Sigmoid colon (tissue), 6 donors: ENCODE measurements at regions not wholly inside any gene's neighbourhood (a gene's known extent, or its start where the extent isn't known, plus 50 kb on each side); places are given as distances from the start of the nearest gene placed in this dataset.

Experiments
- DNase-seq: peaks from one replicate; pipeline ENCODE4 v3.0.0-alpha.2; 2019
- H3K27ac ChIP-seq, 4 donors: fragments of 200-600 bp; sonication (generic); one replicate each; pipeline ENCODE4 v1.5.1; 2016 to 2019; ENCODE audit warnings: mild to moderate bottlenecking in 1 of 4
- H3K27me3 ChIP-seq, 3 donors: fragments of 200-600 bp; sonication (generic); one replicate each; pipeline ENCODE4 v1.5.1; 2019; ENCODE audit warnings: mild to moderate bottlenecking in 1 of 3
- H3K36me3 ChIP-seq, 4 donors: fragments of 200-600 bp; sonication (generic); one replicate each; pipeline ENCODE4 v1.5.1; 2016 to 2019
- H3K4me1 ChIP-seq, 4 donors: fragments of 200-600 bp; sonication (generic); one replicate each; pipeline ENCODE4 v1.5.1; 2017 to 2019
- H3K4me3 ChIP-seq, 4 donors: fragments of 200-600 bp; sonication (generic); one replicate each; pipeline ENCODE4 v1.5.1; 2017 to 2019; ENCODE audit warnings: mild to moderate bottlenecking in 2 of 4, moderate library complexity in 1 of 4
- H3K9me3 ChIP-seq, 4 donors: fragments of 200-600 bp in 3 of 4; sonication (generic) in 3 of 4; one replicate each; pipeline versions ENCODE4 v1.5.1 to v1.6.1; 2013 to 2019
- CTCF ChIP-seq, 4 experiments: fragments of 450-650 bp in 3 of 4; fragments of 200-600 bp in 1 of 4; IDR thresholded peaks; one replicate each; pipeline ENCODE4 v1.5.1; 2016 to 2019; ENCODE audit warnings: antibody characterized with exemption in 4 of 4, mild to moderate bottlenecking in 3 of 4, moderate library complexity in 2 of 4
- EP300 ChIP-seq, 4 donors: sonication (generic); formaldehyde crosslinking; IDR thresholded peaks; one replicate each; pipeline ENCODE4 v1.6.1; 2017; ENCODE audit warnings: antibody characterized with exemption in 4 of 4
- POLR2A ChIP-seq, 2 donors: fragments of 450-650 bp; IDR thresholded peaks; one replicate each; pipeline ENCODE4 v1.6.1; 2016; ENCODE audit warnings: antibody characterized with exemption in 2 of 2, mild to moderate bottlenecking in 2 of 2, moderate library complexity in 2 of 2
- POLR2AphosphoS5 ChIP-seq, 4 donors: sonication (generic); formaldehyde crosslinking; IDR thresholded peaks; one replicate each; pipeline ENCODE4 v1.6.1; 2017; ENCODE audit warnings: antibody characterized with exemption in 4 of 4
- WGBS, 2 donors: extraction: QIAGEN DNeasy Blood & Tissue Kit; methylation state at CpG; one replicate each; pipeline ENCODE4 v1.1.7; 2013; 5-methylcytosine and 5-hydroxymethylcytosine counted together
- intact Hi-C: fragments of 100-400 bp; cut with DNase I; formaldehyde crosslinking; loops from one replicate; pipeline ENCODE4 v1.15.1; 2023
- donor health status: healthy with polysubstance abuse.
- donor health status: healthy.

GRCh38 chr21:14752345-14752909, 206.3 kb upstream of the SAMSN1 start:
- H3K4me3 ChIP-seq: no peak overlapping the region
- DNase-seq: no peak
- H3K27ac ChIP-seq: no peak overlapping the region
- H3K36me3 ChIP-seq: no peaks in the 10 kb centered on the region
- no peak for TF ChIP-seq POLR2A (IDR thresholded peaks at IDR 0.05)
- no peak for TF ChIP-seq POLR2AphosphoS5 (IDR thresholded peaks at IDR 0.05)
- TF ChIP-seq EP300 (IDR thresholded peaks at IDR 0.05): no peak
- TF ChIP-seq CTCF (IDR thresholded peaks at IDR 0.05): no peak
- intact Hi-C loops: no loop called here
- no peaks in the 10 kb centered on the region for H3K9me3 ChIP-seq
- H3K27me3 ChIP-seq: no peaks in the 10 kb centered on the region
- H3K4me1 ChIP-seq: no peaks in the 10 kb centered on the region

GRCh38 chr21:14751602-14752344, 205.7 kb upstream of the SAMSN1 start:
- Histone ChIP-seq H3K36me3 (no peaks in the 10 kb centered on the region), H3K9me3 (no peaks in the 10 kb centered on the region), H3K27ac (no peak overlapping the region), H3K4me1 (no peaks in the 10 kb centered on the region), H3K4me3 (no peak overlapping the region), H3K27me3 (no peaks in the 10 kb centered on the region)
- TF ChIP-seq CTCF (IDR thresholded peaks at IDR 0.05) (no peak), EP300 (IDR thresholded peaks at IDR 0.05) (no peak), POLR2A (IDR thresholded peaks at IDR 0.05) (no peak), POLR2AphosphoS5 (IDR thresholded peaks at IDR 0.05) (no peak)
- intact Hi-C loops: no loop called here
- no peak for DNase-seq
- 22 to 46% methylated on average over 2 of the region's 2 CpGs for WGBS, 2 donors

DNA sequence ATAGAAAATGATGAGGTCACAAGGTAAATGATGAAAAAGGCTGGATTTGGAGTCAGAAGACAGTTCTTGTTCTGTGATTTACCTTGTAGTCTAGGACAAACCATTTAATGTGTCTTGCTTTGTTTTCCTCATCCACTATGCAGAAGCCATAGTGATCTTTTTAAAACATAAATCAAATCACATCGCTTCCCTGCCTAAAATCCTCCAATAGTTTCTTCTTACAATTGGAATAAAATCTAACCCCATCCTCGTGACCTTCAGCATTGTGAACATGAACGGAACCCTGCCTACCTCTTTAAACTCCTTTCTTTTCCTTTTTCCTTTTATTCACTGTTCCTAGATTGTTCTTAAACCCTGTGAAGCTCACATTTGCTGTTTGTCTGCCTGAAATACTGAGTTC, 204.9 kb upstream of the SAMSN1 start:
- TF ChIP-seq POLR2AphosphoS5 (IDR thresholded peaks at IDR 0.05) (no peak), POLR2A (IDR thresholded peaks at IDR 0.05) (no peak), EP300 (IDR thresholded peaks at IDR 0.05) (no peak), CTCF (IDR thresholded peaks at IDR 0.05) (no peak)
- no peak for DNase-seq
- Histone ChIP-seq H3K9me3 (no peaks in the 10 kb centered on the region), H3K4me3 (no peak overlapping the region), H3K4me1 (no peaks in the 10 kb centered on the region), H3K27ac (no peak overlapping the region), H3K27me3 (no peaks in the 10 kb centered on the region), H3K36me3 (no peaks in the 10 kb centered on the region)
- 94 to 95% methylated on average over 3 of the region's 3 CpGs for WGBS, 2 donors
- intact Hi-C loops: no loop called here

DNA sequence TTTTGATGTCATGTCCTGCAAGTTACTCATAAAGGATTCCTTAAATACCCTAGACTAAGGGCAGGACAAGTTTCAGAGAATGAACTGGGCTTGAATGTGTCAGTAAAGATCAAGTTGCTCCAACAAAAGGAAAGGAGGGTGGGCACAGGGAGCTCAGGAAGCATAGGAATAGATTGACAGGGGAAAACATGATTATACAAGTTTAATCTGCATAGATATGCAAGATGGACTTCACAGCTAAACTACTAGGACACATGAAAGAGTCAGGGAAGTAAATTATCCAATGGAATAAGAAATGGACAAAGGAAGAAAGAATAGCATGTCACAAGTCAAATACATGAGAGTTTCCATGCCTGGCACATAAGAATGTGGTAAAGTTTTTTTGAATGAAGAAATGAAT, 203.9 kb upstream of the SAMSN1 start:
- Histone ChIP-seq H3K27ac (no peak overlapping the region), H3K4me1 (no peaks in the 10 kb centered on the region), H3K4me3 (no peak overlapping the region), H3K27me3 (no peaks in the 10 kb centered on the region), H3K9me3 (no peaks in the 10 kb centered on the region), H3K36me3 (no peaks in the 10 kb centered on the region)
- DNase-seq: no peak
- intact Hi-C loops: no loop called here
- TF ChIP-seq EP300 (IDR thresholded peaks at IDR 0.05): no peak
- TF ChIP-seq POLR2A (IDR thresholded peaks at IDR 0.05): no peak
- TF ChIP-seq CTCF (IDR thresholded peaks at IDR 0.05): no peak
- no peak for TF ChIP-seq POLR2AphosphoS5 (IDR thresholded peaks at IDR 0.05)

DNA sequence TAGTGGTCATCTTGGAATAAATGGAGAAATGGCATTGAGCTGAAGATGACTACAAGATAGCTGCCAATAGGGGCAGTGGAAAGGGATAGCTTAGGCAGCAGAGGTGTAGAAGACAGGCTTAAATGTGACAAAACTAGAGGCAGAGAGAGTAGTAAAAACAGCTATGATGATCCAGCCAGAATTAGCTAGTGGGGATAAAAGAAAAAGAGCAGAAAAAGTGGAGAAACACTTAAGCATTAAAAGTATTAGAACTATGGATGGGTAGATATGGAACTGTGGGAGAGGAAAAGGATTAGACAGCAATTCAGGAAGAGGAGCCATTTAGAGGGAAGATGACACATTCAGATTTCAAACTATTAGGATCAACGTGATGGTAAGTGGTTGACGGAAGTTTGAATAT, 202.5 kb upstream of the SAMSN1 start:
- TF ChIP-seq POLR2AphosphoS5 (IDR thresholded peaks at IDR 0.05): no peak
- no peak for TF ChIP-seq POLR2A (IDR thresholded peaks at IDR 0.05)
- no peak for TF ChIP-seq CTCF (IDR thresholded peaks at IDR 0.05)
- TF ChIP-seq EP300 (IDR thresholded peaks at IDR 0.05): no peak
- Histone ChIP-seq H3K36me3 (no peaks in the 10 kb centered on the region), H3K27me3 (no peaks in the 10 kb centered on the region), H3K9me3 (no peaks in the 10 kb centered on the region), H3K4me1 (no peaks in the 10 kb centered on the region), H3K4me3 (no peak overlapping the region), H3K27ac (no peak overlapping the region)
- 89 to 91% methylated on average over 2 of the region's 2 CpGs for WGBS, 2 donors
- no peak for DNase-seq
- intact Hi-C loops: no loop called here
